ENCODE measurements at regions not wholly inside any gene's neighbourhood (a gene's known extent, or its start where the extent isn't known, plus 50 kb on each side); places are given as distances from the start of the nearest gene placed in this dataset.
A peak's percentile ranks its signal among the peaks of the same experiment; 100 is the strongest.

DNA sequence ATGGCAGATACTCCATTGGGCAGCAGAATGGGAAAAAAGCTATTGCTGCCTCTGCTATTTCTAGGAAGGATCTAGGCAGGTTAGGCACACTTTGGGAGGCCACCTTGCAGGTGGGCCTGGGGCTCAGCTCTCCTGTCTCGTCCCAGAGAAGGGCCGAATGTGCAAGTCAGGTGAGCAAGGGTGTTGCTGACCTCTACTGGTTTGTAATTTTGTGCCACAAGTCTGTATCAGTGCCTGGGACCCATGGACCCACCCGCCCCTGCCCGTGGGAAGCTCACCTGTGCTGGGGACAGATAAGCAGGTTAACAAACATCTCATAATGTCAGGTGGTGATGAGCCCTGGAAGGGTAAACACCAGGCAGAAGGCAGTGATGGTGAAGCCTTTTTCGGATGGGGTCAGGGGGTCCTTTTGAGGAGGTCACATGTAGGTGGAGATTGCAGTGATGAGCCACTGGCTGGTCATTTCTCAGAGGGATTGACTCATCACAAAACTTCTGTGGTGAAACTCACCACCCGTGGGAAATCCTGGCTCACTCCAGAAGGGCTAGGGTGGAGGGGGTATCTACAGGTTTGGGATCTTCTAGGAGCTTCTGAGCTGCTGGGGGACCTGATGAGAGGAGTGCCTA lies 161.3 kb downstream of the KLF13 start (continued):
- TF ChIP-seq E2F4 (IDR thresholded peaks at IDR 0.05; ENCODE audit: low read depth, low read length) (no peak), RUNX3 (IDR thresholded peaks at IDR 0.05; ENCODE audit: low read length) (peak; percentile 90), MEF2A (IDR thresholded peaks at IDR 0.05; ENCODE audit: insufficient read depth, low read depth, low read length) (no peak), CREM (IDR thresholded peaks at IDR 0.05; ENCODE audit: low read depth) (no peak), MYB (IDR thresholded peaks at IDR 0.05; ENCODE audit: borderline replicate concordance, low read depth, low read length) (no peak), FOXK2 (IDR thresholded peaks at IDR 0.05) (no peak), ZNF217 (IDR thresholded peaks at IDR 0.05) (no peak), IRF4 (IDR thresholded peaks at IDR 0.05; ENCODE audit: low read depth, low read length) (peak; percentile 53), PAX5 (IDR thresholded peaks at IDR 0.05; ENCODE audit: borderline replicate concordance, low read depth, low read length) (no peak), RAD21 (IDR thresholded peaks at IDR 0.05; ENCODE audit: insufficient read depth, low read depth, low read length) (peak; percentile 63), IKZF2 (IDR thresholded peaks at IDR 0.05) (0 out of 4 replicates have a peak, but pooled peaks of 1 of the 2 experiments have one; percentile 62), JUND (IDR thresholded peaks at IDR 0.05; ENCODE audit: low read depth, low read length) (no peak), ZBTB33 (IDR thresholded peaks at IDR 0.05) (no peak), CTCF (IDR thresholded peaks at IDR 0.05 in 2 of 3, conservative IDR thresholded peaks at IDR 0.05 in 1 of 3; ENCODE audit: control insufficient read depth in 2 of 3, extremely low read depth in 1 of 3, insufficient read depth in 1 of 3, low read depth in 3 of 3, low read length in 3 of 3) (peak; percentile 27 to 55 (median 31); a peak in 5 of 6 replicates), FOXM1 (IDR thresholded peaks at IDR 0.05; ENCODE audit: low read depth, low read length) (0 out of 2 replicates have a peak, but pooled peaks have one; percentile 43), CEBPB (IDR thresholded peaks at IDR 0.05; ENCODE audit: borderline replicate concordance in 1 of 2, low read depth in 2 of 2, low read length in 2 of 2) (no peak), ZNF384 (IDR thresholded peaks at IDR 0.05; ENCODE audit: borderline replicate concordance, low read depth, low read length) (no peak), YBX1 (IDR thresholded peaks at IDR 0.05) (no peak), PAX8 (IDR thresholded peaks at IDR 0.05) (no peak), SMC3 (IDR thresholded peaks at IDR 0.05; ENCODE audit: borderline replicate concordance, low read length) (peak; percentile 44; the same call in 1 of the 2 replicates), RAD51 (IDR thresholded peaks at IDR 0.05) (peak; percentile 59; the same call in 1 of the 2 replicates)
- TF ChIP-seq, protein P1, sequence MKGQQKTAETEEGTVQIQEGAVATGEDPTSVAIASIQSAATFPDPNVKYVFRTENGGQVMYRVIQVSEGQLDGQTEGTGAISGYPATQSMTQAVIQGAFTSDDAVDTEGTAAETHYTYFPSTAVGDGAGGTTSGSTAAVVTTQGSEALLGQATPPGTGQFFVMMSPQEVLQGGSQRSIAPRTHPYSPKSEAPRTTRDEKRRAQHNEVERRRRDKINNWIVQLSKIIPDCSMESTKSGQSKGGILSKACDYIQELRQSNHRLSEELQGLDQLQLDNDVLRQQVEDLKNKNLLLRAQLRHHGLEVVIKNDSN (IDR thresholded peaks at IDR 0.05; ENCODE audit: borderline replicate concordance, extremely low read length, insufficient read depth, low read depth, low read length) = no peak
- TF ChIP-seq, protein P2, sequence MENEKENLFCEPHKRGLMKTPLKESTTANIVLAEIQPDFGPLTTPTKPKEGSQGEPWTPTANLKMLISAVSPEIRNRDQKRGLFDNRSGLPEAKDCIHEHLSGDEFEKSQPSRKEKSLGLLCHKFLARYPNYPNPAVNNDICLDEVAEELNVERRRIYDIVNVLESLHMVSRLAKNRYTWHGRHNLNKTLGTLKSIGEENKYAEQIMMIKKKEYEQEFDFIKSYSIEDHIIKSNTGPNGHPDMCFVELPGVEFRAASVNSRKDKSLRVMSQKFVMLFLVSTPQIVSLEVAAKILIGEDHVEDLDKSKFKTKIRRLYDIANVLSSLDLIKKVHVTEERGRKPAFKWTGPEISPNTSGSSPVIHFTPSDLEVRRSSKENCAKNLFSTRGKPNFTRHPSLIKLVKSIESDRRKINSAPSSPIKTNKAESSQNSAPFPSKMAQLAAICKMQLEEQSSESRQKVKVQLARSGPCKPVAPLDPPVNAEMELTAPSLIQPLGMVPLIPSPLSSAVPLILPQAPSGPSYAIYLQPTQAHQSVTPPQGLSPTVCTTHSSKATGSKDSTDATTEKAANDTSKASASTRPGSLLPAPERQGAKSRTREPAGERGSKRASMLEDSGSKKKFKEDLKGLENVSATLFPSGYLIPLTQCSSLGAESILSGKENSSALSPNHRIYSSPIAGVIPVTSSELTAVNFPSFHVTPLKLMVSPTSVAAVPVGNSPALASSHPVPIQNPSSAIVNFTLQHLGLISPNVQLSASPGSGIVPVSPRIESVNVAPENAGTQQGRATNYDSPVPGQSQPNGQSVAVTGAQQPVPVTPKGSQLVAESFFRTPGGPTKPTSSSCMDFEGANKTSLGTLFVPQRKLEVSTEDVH (IDR thresholded peaks at IDR 0.05; ENCODE audit: low read depth, partially characterized antibody) = no peak

Measured in GM12878 (cell line).